HG03457 (cell line): ENCODE measurements at regions not wholly inside any gene's neighbourhood (a gene's known extent, or its start where the extent isn't known, plus 50 kb on each side); places are given as distances from the start of the nearest gene placed in this dataset.
"Not testable (repeated sequence)": the region's sequence is repeated elsewhere in the genome, so short reads cannot be mapped to it uniquely, and the experiment has no call there.

Experiments used
- ATAC-seq: cut with Tn5 transposase; IDR thresholded peaks from one replicate; pipeline ENCODE4 v1.9.1; 2021; ENCODE audit warnings: moderate number of reproducible peaks; ENCODE audit not compliant: unreplicated experiment

GRCh38 chr2:131584380-131584779 is 56.7 kb downstream of the CCDC74A start:
- no peak for ATAC-seq

GRCh38 chr2:131584940-131585339 is 57.3 kb downstream of the CCDC74A start:
- no peak for ATAC-seq

- ATAC-seq: peak; percentile 67
Measured at GRCh38 chr2:131588152-131588873, 60.6 kb downstream of the CCDC74A start.

- not testable (repeated sequence) for ATAC-seq
Measured at GRCh38 chr2:131589126-131589525, 61.4 kb downstream of the CCDC74A start.

DNA sequence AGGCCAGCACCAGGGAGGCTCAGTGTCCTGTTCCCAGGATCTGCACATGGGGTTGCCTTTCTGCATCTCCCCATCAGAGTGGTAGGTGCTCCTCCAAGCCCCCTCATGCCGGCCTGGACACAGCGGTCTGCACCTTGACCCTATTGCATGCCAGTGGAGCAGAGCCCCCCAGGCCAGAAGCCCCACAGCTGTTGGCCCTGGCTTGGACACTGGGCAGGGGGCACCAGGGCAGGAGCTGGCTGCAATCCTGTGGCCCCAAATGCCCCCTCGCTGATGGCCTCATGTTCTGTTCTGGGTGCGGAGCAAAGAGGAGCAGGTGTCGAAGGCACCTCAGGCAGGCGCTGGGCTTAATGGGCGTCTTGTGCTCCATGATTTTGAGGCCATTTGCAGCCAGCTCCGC is 62.7 kb downstream of the CCDC74A start:
- no peak for ATAC-seq

- no peak for ATAC-seq
Measured at GRCh38 chr2:131590896-131591295, 63.2 kb downstream of the CCDC74A start.

DNA sequence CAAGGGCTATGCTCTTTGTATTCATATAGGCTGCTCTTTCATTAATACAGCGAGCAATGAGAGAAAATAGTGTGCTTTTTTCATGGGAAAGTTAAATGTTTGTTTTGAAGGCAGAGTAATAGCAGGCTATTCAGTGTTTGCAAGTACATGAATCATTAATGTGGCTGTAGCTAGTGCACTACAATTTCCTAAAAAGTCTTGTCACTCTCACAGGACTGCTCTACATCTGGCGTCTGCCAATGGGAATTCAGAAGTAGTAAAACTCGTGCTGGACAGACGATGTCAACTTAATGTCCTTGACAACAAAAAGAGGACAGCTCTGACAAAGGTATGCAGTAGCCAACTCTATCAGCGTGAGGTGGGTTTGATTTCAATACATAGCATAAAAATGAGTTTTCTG is 68.9 kb downstream of the CCDC74A start:
- not testable (repeated sequence) for ATAC-seq

- not testable (repeated sequence) for ATAC-seq
Measured at GRCh38 chr2:131602444-131602843, 74.8 kb downstream of the CCDC74A start.

DNA sequence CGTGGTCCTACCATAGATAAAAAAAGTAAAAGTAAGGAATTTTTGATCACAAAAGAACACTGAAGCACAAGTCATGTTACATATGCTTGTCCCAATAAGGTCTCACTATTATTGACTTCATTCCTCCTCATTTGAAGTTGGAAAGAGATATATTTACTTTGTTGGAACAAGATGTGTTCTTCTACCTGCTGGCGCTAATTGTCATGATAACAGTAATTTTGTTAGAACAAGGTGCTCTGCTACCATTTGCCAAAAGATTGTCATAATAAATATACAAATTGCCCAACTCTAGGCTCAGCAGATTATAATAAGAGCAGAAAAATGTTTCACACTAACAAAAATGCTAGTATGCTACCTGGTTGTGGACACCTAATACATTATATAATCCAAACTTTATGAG is 77.0 kb downstream of the CCDC74A start:
- not testable (repeated sequence) for ATAC-seq

GRCh38 chr2:131606366-131606765 is 78.7 kb downstream of the CCDC74A start:
- not testable (repeated sequence) for ATAC-seq

- ATAC-seq: not testable (repeated sequence)
Measured at GRCh38 chr2:131607056-131607455, 79.4 kb downstream of the CCDC74A start.

DNA sequence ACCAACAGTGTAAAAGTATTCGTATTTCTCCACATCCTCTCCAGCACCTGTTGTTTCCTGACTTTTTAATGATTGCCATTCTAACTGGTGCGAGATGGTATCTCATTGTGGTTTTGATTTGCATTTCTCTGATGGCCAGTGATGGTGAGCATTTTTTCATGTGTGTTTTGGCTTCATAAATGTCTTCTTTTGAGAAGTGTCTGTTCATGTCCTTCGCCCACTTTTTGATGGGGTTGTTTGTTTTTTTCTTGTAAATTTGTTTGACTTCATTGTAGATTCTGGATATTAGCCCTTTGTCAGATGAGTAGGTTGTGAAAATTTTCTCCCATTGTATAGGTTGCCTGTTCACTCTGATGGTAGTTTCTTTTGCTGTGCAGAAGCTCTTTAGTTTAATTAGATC is 86.9 kb downstream of the CCDC74A start:
- ATAC-seq: not testable (repeated sequence)

- not testable (repeated sequence) for ATAC-seq
Measured at GRCh38 chr2:131618320-131618719, 90.6 kb downstream of the CCDC74A start.

DNA sequence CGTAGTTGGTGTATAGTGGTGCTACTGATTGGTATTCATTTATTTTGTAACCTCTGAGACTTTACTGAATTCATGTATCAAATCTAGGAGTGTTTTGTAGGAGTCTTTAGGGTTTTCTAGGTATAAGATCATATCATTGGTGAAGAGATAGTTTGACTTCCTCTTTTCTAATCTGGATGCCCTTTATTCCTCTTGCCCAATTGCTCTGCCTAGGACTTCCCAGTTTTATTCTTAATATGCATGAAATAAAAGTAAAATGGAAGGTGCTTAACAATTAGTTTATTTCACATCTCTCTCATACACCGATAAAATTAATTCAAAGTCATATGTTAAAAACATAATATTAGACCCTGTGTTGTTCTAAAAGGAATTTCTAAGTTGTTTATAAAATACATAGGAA is 95.2 kb downstream of the CCDC74A start:
- not testable (repeated sequence) for ATAC-seq

DNA sequence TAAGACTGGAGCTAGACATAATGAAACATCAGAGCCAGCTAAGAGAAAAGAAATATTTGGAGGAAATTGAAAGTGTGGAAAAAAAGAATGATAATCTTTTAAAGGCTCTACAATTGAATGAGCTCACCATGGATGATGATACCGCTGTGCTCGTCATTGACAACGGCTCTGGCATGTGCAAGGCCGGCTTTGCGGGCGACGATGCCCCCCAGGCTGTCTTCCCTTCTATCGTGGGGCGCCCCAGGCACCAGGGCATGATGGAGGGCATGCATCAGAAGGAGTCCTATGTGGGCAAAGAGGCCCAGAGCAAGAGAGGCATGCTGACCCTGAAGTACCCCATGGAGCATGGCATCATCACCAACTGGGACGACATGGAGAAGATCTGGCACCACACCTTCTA is 98.3 kb downstream of the CCDC74A start:
- ATAC-seq: not testable (repeated sequence)

DNA sequence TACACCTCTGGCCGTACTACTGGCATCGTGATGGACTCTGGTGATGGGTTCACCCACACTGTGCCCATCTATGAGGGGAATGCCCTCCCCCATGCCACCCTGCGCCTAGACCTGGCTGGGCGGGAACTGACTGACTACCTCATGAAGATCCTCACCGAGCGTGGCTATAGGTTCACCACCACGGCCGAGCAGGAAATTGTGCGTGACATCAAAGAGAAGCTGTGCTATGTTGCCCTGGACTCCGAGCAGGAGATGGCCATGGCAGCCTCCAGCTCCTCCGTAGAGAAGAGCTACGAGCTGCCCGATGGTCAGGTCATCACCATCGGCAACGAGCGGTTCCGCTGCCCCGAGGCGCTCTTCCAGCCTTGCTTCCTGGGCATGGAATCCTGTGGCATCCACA is 98.9 kb downstream of the CCDC74A start:
- ATAC-seq: not testable (repeated sequence)

GRCh38 chr2:131627777-131628176 is 100.1 kb downstream of the CCDC74A start:
- ATAC-seq: not testable (repeated sequence)

GRCh38 chr2:131631648-131632047 is 104.0 kb downstream of the CCDC74A start:
- not testable (repeated sequence) for ATAC-seq

GRCh38 chr2:131633405-131633804 is 105.7 kb downstream of the CCDC74A start:
- ATAC-seq: not testable (repeated sequence)

DNA sequence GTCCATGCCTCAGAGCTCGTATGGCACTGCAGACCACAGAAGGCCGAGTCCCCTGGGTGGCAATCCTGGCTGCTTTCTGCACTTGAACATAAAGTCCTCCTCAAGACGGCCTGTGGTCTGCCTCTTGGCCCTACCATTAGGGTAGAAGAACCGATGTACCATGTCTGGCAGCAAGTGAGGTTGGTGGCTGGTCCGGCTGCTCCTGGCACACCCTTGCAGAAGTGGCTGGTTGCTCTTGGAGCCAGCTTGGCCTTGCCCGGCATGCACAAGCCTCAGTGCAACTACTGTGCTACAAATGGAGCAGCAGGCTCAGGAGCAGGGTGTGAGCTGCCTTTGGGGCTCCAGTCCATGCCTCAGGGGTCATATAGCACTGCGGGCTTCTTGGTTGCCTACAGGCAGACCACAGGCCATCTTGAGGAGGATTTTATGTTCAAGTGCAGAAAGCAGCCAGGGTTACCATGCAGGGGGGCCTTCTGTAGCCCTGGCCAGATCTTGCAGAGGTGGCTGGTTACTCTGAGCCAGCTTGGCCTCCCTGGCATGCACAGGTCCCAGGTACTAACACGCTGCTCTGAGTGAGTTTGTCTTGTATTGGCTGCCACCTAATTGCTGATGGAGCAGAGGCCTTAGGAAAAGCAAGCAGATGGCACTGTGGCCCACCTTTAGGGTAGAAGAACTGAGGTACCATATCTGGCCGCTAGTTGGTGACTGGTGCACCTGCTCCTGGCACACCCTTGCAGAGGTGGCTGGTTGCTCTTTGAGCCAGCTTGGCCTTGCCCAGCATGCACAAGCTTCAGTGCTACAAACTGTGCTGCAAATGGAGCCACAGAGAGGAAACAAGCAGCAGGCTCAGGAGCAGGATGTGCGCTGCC is 106.4 kb downstream of the CCDC74A start:
- not testable (repeated sequence) for ATAC-seq

GRCh38 chr2:131635611-131636010 is 107.9 kb downstream of the CCDC74A start:
- ATAC-seq: no peak
